ENCODE measurements at regions not wholly inside any gene's neighbourhood (a gene's known extent, or its start where the extent isn't known, plus 50 kb on each side); places are given as distances from the start of the nearest gene placed in this dataset.

GRCh38 chr4:13201241-13201640 lies 282.9 kb downstream of the RAB28 start:
- DNase-seq (ENCODE audit: low read depth) = no peak
- TF ChIP-seq, protein P1, sequence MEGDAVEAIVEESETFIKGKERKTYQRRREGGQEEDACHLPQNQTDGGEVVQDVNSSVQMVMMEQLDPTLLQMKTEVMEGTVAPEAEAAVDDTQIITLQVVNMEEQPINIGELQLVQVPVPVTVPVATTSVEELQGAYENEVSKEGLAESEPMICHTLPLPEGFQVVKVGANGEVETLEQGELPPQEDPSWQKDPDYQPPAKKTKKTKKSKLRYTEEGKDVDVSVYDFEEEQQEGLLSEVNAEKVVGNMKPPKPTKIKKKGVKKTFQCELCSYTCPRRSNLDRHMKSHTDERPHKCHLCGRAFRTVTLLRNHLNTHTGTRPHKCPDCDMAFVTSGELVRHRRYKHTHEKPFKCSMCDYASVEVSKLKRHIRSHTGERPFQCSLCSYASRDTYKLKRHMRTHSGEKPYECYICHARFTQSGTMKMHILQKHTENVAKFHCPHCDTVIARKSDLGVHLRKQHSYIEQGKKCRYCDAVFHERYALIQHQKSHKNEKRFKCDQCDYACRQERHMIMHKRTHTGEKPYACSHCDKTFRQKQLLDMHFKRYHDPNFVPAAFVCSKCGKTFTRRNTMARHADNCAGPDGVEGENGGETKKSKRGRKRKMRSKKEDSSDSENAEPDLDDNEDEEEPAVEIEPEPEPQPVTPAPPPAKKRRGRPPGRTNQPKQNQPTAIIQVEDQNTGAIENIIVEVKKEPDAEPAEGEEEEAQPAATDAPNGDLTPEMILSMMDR (IDR thresholded peaks at IDR 0.05; ENCODE audit: insufficient read depth, low read length) = no peak

GRCh38 chr4:13196721-13197120 lies 287.4 kb downstream of the RAB28 start:
- DNase-seq (ENCODE audit: low read depth) = no peak
- no peak overlapping the region for H3K4me3 ChIP-seq (ENCODE audit: low read depth, low read length)
- TF ChIP-seq, protein P1 (IDR thresholded peaks at IDR 0.05; ENCODE audit: insufficient read depth, low read length) = no peak

More at GRCh38 chr4:13201241-13201640, 282.9 kb downstream of the RAB28 start:
- H3K4me3 ChIP-seq (ENCODE audit: low read depth, low read length) = no peak overlapping the region

DNA sequence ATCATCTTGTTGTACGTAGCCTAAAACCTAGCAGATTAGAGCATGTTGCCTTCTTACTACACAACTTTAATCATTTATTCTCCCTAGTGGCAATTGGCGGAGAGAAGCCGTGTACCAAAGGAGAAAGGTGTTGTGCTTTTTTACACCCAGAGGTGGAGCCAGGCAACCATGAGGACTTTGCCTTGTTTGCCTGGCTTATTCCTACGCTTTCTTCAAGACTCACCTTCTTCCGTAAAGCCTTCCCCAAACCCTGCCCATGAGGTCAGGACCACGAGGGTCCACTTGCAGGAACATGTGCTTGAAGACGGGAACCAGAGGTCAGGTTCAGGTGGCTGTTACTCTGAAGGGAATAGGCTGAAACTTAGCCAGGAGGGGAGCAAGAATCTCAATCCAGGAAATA lies 290.5 kb downstream of the RAB28 start:
- H3K4me3 ChIP-seq (ENCODE audit: low read depth, low read length) = no peak overlapping the region
- DNase-seq (ENCODE audit: low read depth) = no peak
- TF ChIP-seq, protein P1 (IDR thresholded peaks at IDR 0.05; ENCODE audit: insufficient read depth, low read length) = no peak

GRCh38 chr4:13190093-13190721 lies 293.9 kb downstream of the RAB28 start:
- no peak for DNase-seq (ENCODE audit: low read depth)
- TF ChIP-seq, protein P1 (IDR thresholded peaks at IDR 0.05; ENCODE audit: insufficient read depth, low read length) = no peak
- H3K4me3 ChIP-seq (ENCODE audit: low read depth, low read length) = no peak overlapping the region

DNA sequence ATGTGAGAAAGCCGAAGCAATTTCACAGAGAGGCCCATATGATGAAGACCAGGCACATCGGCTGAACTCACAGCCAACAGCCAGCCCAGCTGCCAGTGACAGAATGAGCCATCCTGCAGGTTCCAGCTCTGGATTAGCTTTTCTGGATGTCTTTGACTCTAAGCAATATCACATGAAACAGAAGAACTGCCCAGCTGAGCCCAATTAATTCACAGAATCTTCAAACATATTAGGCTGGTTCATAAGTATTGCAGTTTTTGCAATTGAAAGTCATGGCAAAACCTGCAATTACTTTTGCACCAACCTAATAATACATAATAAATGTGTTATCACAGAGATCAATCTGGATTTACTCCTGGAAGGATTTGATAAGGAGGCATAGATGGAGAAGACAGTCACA lies 299.9 kb downstream of the RAB28 start:
- DNase-seq (ENCODE audit: low read depth) = no peak
- H3K4me3 ChIP-seq (ENCODE audit: low read depth, low read length) = no peak overlapping the region
- TF ChIP-seq, protein P1 (IDR thresholded peaks at IDR 0.05; ENCODE audit: insufficient read depth, low read length) = no peak

GRCh38 chr4:13182133-13182532 lies 302.0 kb downstream of the RAB28 start:
- DNase-seq (ENCODE audit: low read depth) = no peak

More at GRCh38 chr4:13182133-13182532, 302.0 kb downstream of the RAB28 start:
- TF ChIP-seq, protein P1 (IDR thresholded peaks at IDR 0.05; ENCODE audit: insufficient read depth, low read length) = no peak
- H3K4me3 ChIP-seq (ENCODE audit: low read depth, low read length) = no peak overlapping the region
